MG63 (cell line): ENCODE measurements at regions not wholly inside any gene's neighbourhood (a gene's known extent, or its start where the extent isn't known, plus 50 kb on each side); places are given as distances from the start of the nearest gene placed in this dataset.

Source experiments
- DNase-seq: peaks from one replicate; pipeline ENCODE4 v3.0.0-alpha.2; 2020
- H3K27me3 ChIP-seq: fragments of 250-450 bp; sonication (Bioruptor Pico); 2 replicates; pipeline ENCODE4 v1.5.1; 2020; ENCODE audit warnings: mild to moderate bottlenecking, moderate library complexity
- H3K36me3 ChIP-seq: fragments of 250-450 bp; sonication (Bioruptor Pico); 2 replicates; pipeline ENCODE4 v1.5.1; 2020; ENCODE audit warnings: mild to moderate bottlenecking, moderate library complexity
- H3K4me3 ChIP-seq: fragments of 250-450 bp; sonication (Bioruptor Pico); 2 replicates; pipeline ENCODE4 v1.5.1; 2020; ENCODE audit warnings: mild to moderate bottlenecking, moderate library complexity
- H3K9me3 ChIP-seq: fragments of 250-450 bp; sonication (Bioruptor Pico); 2 replicates; pipeline ENCODE4 v1.5.1; 2020; ENCODE audit warnings: mild to moderate bottlenecking, moderate library complexity

GRCh38 chr14:40296821-40297220 lies 864.6 kb upstream of the FBXO33 start:
- no peaks in the 10 kb centered on the region for H3K36me3 ChIP-seq
- no peak for DNase-seq
- no peaks in the 10 kb centered on the region for H3K9me3 ChIP-seq
- no peaks in the 10 kb centered on the region for H3K27me3 ChIP-seq
- H3K4me3 ChIP-seq, result no peak overlapping the region

- no peak for DNase-seq
- no peaks in the 10 kb centered on the region for H3K36me3 ChIP-seq
- no peaks in the 10 kb centered on the region for H3K9me3 ChIP-seq
- no peaks in the 10 kb centered on the region for H3K27me3 ChIP-seq
- H3K4me3 ChIP-seq, result no peak overlapping the region
Measured at GRCh38 chr14:40292664-40293063, 860.4 kb upstream of the FBXO33 start.

GRCh38 chr14:40282196-40282595 lies 850.0 kb upstream of the FBXO33 start:
- no peaks in the 10 kb centered on the region for H3K27me3 ChIP-seq

GRCh38 chr14:40280652-40281051 lies 848.4 kb upstream of the FBXO33 start:
- no peaks in the 10 kb centered on the region for H3K36me3 ChIP-seq
- no peak overlapping the region for H3K4me3 ChIP-seq
- H3K27me3 ChIP-seq, result no peaks in the 10 kb centered on the region
- no peak for DNase-seq
- H3K9me3 ChIP-seq, result no peaks in the 10 kb centered on the region

More at GRCh38 chr14:40282196-40282595, 850.0 kb upstream of the FBXO33 start:
- H3K36me3 ChIP-seq, result no peaks in the 10 kb centered on the region
- no peak overlapping the region for H3K4me3 ChIP-seq
- H3K9me3 ChIP-seq, result no peaks in the 10 kb centered on the region
- no peak for DNase-seq

GRCh38 chr14:40273417-40273816 lies 841.2 kb upstream of the FBXO33 start:
- Histone ChIP-seq H3K9me3 (no peaks in the 10 kb centered on the region), H3K27me3 (no peaks in the 10 kb centered on the region), H3K4me3 (no peak overlapping the region), H3K36me3 (no peaks in the 10 kb centered on the region)
- DNase-seq, result no peak

GRCh38 chr14:40271480-40271879 lies 839.2 kb upstream of the FBXO33 start:
- Histone ChIP-seq H3K4me3 (no peak overlapping the region), H3K36me3 (no peaks in the 10 kb centered on the region), H3K9me3 (no peaks in the 10 kb centered on the region), H3K27me3 (no peaks in the 10 kb centered on the region)
- DNase-seq, result no peak

- no peaks in the 10 kb centered on the region for H3K36me3 ChIP-seq
- no peaks in the 10 kb centered on the region for H3K9me3 ChIP-seq
- DNase-seq, result no peak
- H3K27me3 ChIP-seq, result no peaks in the 10 kb centered on the region
- H3K4me3 ChIP-seq, result no peak overlapping the region
Measured at GRCh38 chr14:40269436-40269835, 837.2 kb upstream of the FBXO33 start.

GRCh38 chr14:40268236-40268635 lies 836.0 kb upstream of the FBXO33 start:
- H3K9me3 ChIP-seq, result no peaks in the 10 kb centered on the region
- no peaks in the 10 kb centered on the region for H3K36me3 ChIP-seq
- H3K4me3 ChIP-seq, result no peak overlapping the region
- no peak for DNase-seq
- no peaks in the 10 kb centered on the region for H3K27me3 ChIP-seq

- no peaks in the 10 kb centered on the region for H3K36me3 ChIP-seq
- no peak overlapping the region for H3K4me3 ChIP-seq
- no peak for DNase-seq
Measured at GRCh38 chr14:40265096-40265495, 832.9 kb upstream of the FBXO33 start.

GRCh38 chr14:40252817-40253447 lies 820.7 kb upstream of the FBXO33 start:
- Histone ChIP-seq H3K27me3 (no peaks in the 10 kb centered on the region), H3K36me3 (no peaks in the 10 kb centered on the region), H3K4me3 (no peak overlapping the region), H3K9me3 (no peaks in the 10 kb centered on the region)
- DNase-seq, result no peak

More at GRCh38 chr14:40265096-40265495, 832.9 kb upstream of the FBXO33 start:
- Histone ChIP-seq H3K9me3 (no peaks in the 10 kb centered on the region), H3K27me3 (no peaks in the 10 kb centered on the region)

GRCh38 chr14:40248671-40249070 lies 816.4 kb upstream of the FBXO33 start:
- H3K4me3 ChIP-seq, result no peak overlapping the region
- H3K36me3 ChIP-seq, result no peaks in the 10 kb centered on the region
- no peaks in the 10 kb centered on the region for H3K9me3 ChIP-seq
- no peaks in the 10 kb centered on the region for H3K27me3 ChIP-seq
- DNase-seq, result no peak

GRCh38 chr14:40240245-40240859 lies 808.1 kb upstream of the FBXO33 start:
- Histone ChIP-seq H3K4me3 (no peak overlapping the region), H3K36me3 (no peaks in the 10 kb centered on the region), H3K9me3 (no peaks in the 10 kb centered on the region), H3K27me3 (no peaks in the 10 kb centered on the region)
- no peak for DNase-seq

GRCh38 chr14:40232302-40232701 lies 800.1 kb upstream of the FBXO33 start:
- DNase-seq, result no peak
- Histone ChIP-seq H3K27me3 (no peaks in the 10 kb centered on the region), H3K4me3 (no peak overlapping the region)

GRCh38 chr14:40229676-40230075 lies 797.4 kb upstream of the FBXO33 start:
- H3K9me3 ChIP-seq, result no peaks in the 10 kb centered on the region
- no peak overlapping the region for H3K4me3 ChIP-seq
- DNase-seq, result no peak
- no peaks in the 10 kb centered on the region for H3K36me3 ChIP-seq
- H3K27me3 ChIP-seq, result no peaks in the 10 kb centered on the region

More at GRCh38 chr14:40232302-40232701, 800.1 kb upstream of the FBXO33 start:
- Histone ChIP-seq H3K9me3 (no peaks in the 10 kb centered on the region), H3K36me3 (no peaks in the 10 kb centered on the region)

- Histone ChIP-seq H3K9me3 (no peaks in the 10 kb centered on the region), H3K4me3 (no peak overlapping the region), H3K36me3 (no peaks in the 10 kb centered on the region), H3K27me3 (no peaks in the 10 kb centered on the region)
- DNase-seq, result no peak
Measured at GRCh38 chr14:40222996-40223395, 790.8 kb upstream of the FBXO33 start.

- Histone ChIP-seq H3K27me3 (no peaks in the 10 kb centered on the region), H3K4me3 (no peak overlapping the region), H3K36me3 (no peaks in the 10 kb centered on the region), H3K9me3 (no peaks in the 10 kb centered on the region)
- no peak for DNase-seq
Measured at GRCh38 chr14:40221428-40221827, 789.2 kb upstream of the FBXO33 start.

GRCh38 chr14:40219032-40219431 lies 786.8 kb upstream of the FBXO33 start:
- no peaks in the 10 kb centered on the region for H3K9me3 ChIP-seq
- H3K36me3 ChIP-seq, result no peaks in the 10 kb centered on the region
- H3K4me3 ChIP-seq, result no peak overlapping the region
- no peaks in the 10 kb centered on the region for H3K27me3 ChIP-seq
- no peak for DNase-seq

- Histone ChIP-seq H3K27me3 (no peaks in the 10 kb centered on the region), H3K4me3 (no peak overlapping the region), H3K36me3 (no peaks in the 10 kb centered on the region), H3K9me3 (no peaks in the 10 kb centered on the region)
- no peak for DNase-seq
Measured at GRCh38 chr14:40218282-40218941, 786.2 kb upstream of the FBXO33 start.
